GM12875 (cell line): ENCODE measurements at regions not wholly inside any gene's neighbourhood (a gene's known extent, or its start where the extent isn't known, plus 50 kb on each side); places are given as distances from the start of the nearest gene placed in this dataset.

ENCODE experiments used
- H3K4me3 ChIP-seq: one replicate; pipeline ENCODE4 v1.5.1; 2011; ENCODE audit warnings: low read depth, low read length, control low read depth
- TF ChIP-seq, protein P1 (sequence below): IDR thresholded peaks from 2 replicates; pipeline ENCODE4 v1.5.1; 2011; ENCODE audit warnings: low read depth, mild to moderate bottlenecking, control low read depth, inconsistent platforms, low read length, moderate library complexity, borderline replicate concordance; ENCODE audit not compliant: insufficient read depth

DNA sequence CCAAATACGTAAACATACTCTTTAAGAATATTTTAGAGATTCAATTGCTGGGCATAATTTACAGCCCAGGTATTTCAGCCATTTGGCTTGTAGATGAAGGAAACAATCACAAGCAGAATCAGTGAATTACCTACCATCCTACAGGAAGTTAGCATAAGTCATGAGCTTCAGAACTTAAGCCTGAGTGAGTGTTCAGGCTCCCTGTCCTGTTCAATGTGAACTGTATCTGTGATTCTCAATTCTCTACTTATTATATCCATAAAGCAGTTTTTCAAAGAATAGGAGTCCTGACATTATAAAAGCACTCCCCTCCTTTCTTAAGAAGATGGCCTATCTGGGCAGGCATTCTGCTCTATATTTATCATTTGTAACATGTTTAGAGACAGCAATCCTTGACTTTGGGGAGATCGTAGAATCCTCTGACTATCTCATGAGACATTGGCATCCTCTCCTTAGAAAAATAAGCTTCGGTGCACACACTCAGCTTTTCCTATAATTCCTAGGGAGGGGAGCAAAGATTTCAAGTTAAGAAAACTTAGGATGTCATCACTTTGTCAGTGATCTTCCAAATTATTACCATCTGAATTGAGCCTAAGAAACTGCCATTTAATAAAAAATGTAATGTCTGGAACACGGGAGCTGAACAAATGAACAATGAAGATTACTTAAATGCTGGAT, 645.2 kb upstream of the IGFBP3 start:
- no peak overlapping the region for H3K4me3 ChIP-seq
- TF ChIP-seq, protein P1, sequence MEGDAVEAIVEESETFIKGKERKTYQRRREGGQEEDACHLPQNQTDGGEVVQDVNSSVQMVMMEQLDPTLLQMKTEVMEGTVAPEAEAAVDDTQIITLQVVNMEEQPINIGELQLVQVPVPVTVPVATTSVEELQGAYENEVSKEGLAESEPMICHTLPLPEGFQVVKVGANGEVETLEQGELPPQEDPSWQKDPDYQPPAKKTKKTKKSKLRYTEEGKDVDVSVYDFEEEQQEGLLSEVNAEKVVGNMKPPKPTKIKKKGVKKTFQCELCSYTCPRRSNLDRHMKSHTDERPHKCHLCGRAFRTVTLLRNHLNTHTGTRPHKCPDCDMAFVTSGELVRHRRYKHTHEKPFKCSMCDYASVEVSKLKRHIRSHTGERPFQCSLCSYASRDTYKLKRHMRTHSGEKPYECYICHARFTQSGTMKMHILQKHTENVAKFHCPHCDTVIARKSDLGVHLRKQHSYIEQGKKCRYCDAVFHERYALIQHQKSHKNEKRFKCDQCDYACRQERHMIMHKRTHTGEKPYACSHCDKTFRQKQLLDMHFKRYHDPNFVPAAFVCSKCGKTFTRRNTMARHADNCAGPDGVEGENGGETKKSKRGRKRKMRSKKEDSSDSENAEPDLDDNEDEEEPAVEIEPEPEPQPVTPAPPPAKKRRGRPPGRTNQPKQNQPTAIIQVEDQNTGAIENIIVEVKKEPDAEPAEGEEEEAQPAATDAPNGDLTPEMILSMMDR: no peak

- TF ChIP-seq, protein P1: no peak
- no peak overlapping the region for H3K4me3 ChIP-seq
These were observed 644.4 kb upstream of the IGFBP3 start for GRCh38 chr7:46565253-46566096.

DNA sequence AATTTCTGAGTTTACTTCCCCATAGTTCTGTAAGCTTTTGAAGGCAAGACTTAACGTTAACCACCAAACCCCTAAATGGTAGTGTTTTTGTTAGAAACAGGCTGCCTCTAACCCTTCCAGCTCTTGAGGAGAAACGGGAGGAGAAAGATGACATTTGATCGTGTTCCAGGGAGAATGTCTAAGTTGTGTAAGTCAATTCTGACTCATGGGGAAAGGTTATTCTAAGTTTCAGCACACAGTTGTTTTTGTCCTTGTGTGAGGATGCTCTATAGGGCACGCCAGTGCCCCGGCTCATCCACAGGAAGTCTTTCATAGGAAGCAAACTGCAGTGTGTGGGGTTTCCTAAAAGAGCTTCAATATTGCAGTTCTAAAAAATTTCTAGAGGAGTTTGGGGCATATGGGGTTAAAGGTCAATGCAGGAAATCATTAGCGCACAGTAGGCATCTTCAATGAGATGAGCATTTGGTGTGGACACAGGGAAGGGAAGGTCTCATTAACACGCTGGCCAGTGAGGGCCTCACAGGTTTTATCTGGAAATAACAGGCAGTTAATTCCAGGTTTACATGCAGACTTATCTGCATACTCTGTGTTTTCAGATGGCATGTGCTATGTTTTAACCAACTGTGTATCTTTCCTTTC, 638.2 kb upstream of the IGFBP3 start:
- TF ChIP-seq, protein P1: no peak
- H3K4me3 ChIP-seq: no peak overlapping the region

- TF ChIP-seq, protein P1: no peak
- no peak overlapping the region for H3K4me3 ChIP-seq
These were observed 637.6 kb upstream of the IGFBP3 start for GRCh38 chr7:46558482-46559193.

DNA sequence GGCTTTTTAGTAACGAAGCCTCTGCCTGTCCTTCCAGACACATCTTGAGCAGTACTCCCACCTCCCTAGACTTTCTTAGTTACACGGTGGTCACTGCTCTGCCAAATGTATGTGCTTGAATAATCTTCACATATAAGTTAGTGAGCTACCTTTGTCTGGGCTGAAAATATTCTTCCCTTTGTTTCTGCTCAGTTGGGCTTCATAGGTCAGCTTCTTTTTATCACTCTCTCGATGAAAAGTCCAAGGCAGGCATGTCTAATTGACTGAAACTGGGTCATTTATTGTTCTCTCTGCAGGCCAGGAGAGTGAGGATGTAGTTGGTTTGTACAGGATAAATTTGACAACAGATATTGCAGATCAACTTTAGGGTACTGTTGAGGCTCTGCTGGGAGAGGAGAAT, 636.7 kb upstream of the IGFBP3 start:
- TF ChIP-seq, protein P1: no peak
- no peak overlapping the region for H3K4me3 ChIP-seq

- TF ChIP-seq, protein P1: no peak
- H3K4me3 ChIP-seq: no peak overlapping the region
These were observed 636.2 kb upstream of the IGFBP3 start for GRCh38 chr7:46557295-46557711.
